Muscle of back (tissue), 3 donors: ENCODE measurements at regions not wholly inside any gene's neighbourhood (a gene's known extent, or its start where the extent isn't known, plus 50 kb on each side); places are given as distances from the start of the nearest gene placed in this dataset.
"Not testable (repeated sequence)": the region's sequence is repeated elsewhere in the genome, so short reads cannot be mapped to it uniquely, and the experiment has no call there.

ENCODE experiments used
- DNase-seq, 3 donors: peaks; one replicate each; pipeline versions ENCODE4 v3.0.0 to v3.0.0-alpha.2; 2013

- not testable (repeated sequence) for DNase-seq
Measured at GRCh38 chr9:41018948-41019347, 109.5 kb downstream of the FOXD4L6 start.

- DNase-seq, result not testable (repeated sequence)
Measured at GRCh38 chr9:41016699-41017098, 111.8 kb downstream of the FOXD4L6 start.

- DNase-seq, result not testable (repeated sequence)
Measured at GRCh38 chr9:40999952-41000700, 128.4 kb downstream of the FOXD4L6 start.

- DNase-seq, result not testable (repeated sequence)
Measured at GRCh38 chr9:40995490-40995889, 133.0 kb downstream of the FOXD4L6 start.

GRCh38 chr9:40993842-40994241, 134.6 kb downstream of the FOXD4L6 start:
- not testable (repeated sequence) for DNase-seq

GRCh38 chr9:40993375-40993774, 135.1 kb downstream of the FOXD4L6 start:
- not testable (repeated sequence) for DNase-seq

GRCh38 chr9:40992472-40992821, 136.0 kb downstream of the FOXD4L6 start:
- DNase-seq, result not testable (repeated sequence)

GRCh38 chr9:40991741-40992471, 136.6 kb downstream of the FOXD4L6 start:
- DNase-seq, result peak; percentile 98 to 99 (median 99)

- not testable (repeated sequence) for DNase-seq
Measured at GRCh38 chr9:40991100-40991740, 137.3 kb downstream of the FOXD4L6 start.

GRCh38 chr9:40986332-40986731, 142.1 kb downstream of the FOXD4L6 start:
- not testable (repeated sequence) for DNase-seq

- not testable (repeated sequence) for DNase-seq
Measured at GRCh38 chr9:40975351-40975750, 153.1 kb downstream of the FOXD4L6 start.

- DNase-seq, result not testable (repeated sequence)
Measured at GRCh38 chr9:40974912-40975311, 153.6 kb downstream of the FOXD4L6 start.

GRCh38 chr9:40971773-40972172, 156.7 kb downstream of the FOXD4L6 start:
- DNase-seq, result not testable (repeated sequence)

GRCh38 chr9:40970340-40970739, 158.1 kb downstream of the FOXD4L6 start:
- DNase-seq, result not testable (repeated sequence)

GRCh38 chr9:40962461-40962860, 166.0 kb downstream of the FOXD4L6 start:
- not testable (repeated sequence) for DNase-seq

GRCh38 chr9:40951876-40952494, 176.5 kb downstream of the FOXD4L6 start:
- not testable (repeated sequence) for DNase-seq

GRCh38 chr9:40946228-40946627, 182.3 kb downstream of the FOXD4L6 start:
- not testable (repeated sequence) for DNase-seq

GRCh38 chr9:40942730-40943129, 185.8 kb downstream of the FOXD4L6 start:
- DNase-seq, result not testable (repeated sequence)

GRCh38 chr9:40939888-40940209, 188.6 kb downstream of the FOXD4L6 start:
- DNase-seq, result not testable (repeated sequence)

- DNase-seq, result not testable (repeated sequence)
Measured at GRCh38 chr9:40939201-40939887, 189.1 kb downstream of the FOXD4L6 start.

GRCh38 chr9:40935336-40935735, 193.1 kb downstream of the FOXD4L6 start:
- DNase-seq, result no peak

GRCh38 chr9:40934480-40934879, 194.0 kb downstream of the FOXD4L6 start:
- DNase-seq, result not testable (repeated sequence)
